ENCODE measurements at regions not wholly inside any gene's neighbourhood (a gene's known extent, or its start where the extent isn't known, plus 50 kb on each side); places are given as distances from the start of the nearest gene placed in this dataset.

DNA sequence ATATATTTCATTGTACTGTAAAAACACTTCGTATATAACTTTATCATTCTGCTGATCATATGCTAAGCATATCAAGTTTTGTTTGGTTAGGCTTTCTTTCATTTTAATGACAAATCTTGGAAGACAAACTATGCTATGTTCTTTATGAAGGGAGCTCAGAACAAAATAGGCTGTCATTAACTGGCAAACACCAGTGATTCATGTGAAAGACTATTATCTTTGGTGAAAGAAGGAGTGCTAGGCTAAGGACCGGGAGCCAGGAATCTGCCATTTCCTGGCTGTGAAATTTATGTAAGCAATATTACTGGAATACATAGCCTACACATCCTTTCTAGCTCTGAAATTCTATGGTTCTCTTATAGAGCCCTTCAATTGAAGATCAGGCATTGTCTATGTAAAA, 136.2 kb upstream of the CCN2 start:
- no peak for DNase-seq

DNA sequence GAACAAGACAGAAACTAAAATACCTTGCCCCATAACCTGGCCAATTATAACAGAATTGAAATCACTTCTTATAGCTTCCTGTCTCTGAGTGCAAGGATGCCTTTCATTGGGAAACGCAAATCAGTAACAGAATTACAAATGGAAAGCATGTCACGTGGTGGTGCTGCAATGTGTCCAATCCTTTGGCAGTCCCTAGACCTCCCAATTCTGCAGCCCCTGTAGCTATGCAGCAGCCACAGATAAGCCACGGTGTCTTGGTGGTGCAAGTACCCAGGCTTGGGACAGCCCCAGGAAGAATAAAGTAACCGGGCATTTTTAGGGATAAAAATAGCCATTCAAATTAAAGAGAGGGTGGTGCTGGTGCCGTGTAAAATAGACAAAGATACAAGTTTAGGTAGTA, 134.6 kb upstream of the CCN2 start:
- no peak for DNase-seq

DNA sequence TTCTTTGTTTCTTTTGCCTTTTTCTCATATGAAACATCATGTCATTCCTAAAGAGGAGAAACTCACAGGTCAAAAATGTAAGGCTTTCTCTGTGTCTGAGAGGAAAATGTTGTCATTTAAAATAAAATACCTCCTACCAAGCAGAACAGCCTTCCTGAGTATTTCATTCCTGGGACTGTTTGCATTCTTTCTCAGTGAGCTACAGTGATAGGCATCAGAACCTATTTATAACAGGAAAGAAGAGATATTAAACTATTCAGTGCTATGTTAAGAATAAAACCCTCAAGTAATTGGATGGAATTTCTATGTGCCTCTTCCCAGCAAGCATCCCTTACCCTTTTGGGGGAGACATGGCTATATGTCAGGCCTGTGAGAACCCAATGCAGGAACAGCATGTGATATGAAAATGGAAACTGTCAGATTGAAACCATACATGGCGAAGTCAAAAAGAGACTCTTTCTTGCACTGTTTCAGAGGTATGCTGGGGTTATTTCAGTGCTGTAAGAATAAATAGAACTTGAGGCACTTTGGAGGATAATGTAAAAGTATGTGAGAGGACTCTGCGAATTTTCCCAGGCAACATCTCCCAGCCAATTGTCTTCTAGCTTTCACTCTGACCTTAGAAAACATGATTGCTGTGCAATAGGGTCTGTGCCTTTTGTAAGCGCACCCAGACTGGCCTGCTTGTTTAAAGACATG, 133.8 kb upstream of the CCN2 start:
- DNase-seq = no peak

GRCh38 chr6:132082421-132082820, 131.2 kb upstream of the CCN2 start:
- no peak for DNase-seq

DNA sequence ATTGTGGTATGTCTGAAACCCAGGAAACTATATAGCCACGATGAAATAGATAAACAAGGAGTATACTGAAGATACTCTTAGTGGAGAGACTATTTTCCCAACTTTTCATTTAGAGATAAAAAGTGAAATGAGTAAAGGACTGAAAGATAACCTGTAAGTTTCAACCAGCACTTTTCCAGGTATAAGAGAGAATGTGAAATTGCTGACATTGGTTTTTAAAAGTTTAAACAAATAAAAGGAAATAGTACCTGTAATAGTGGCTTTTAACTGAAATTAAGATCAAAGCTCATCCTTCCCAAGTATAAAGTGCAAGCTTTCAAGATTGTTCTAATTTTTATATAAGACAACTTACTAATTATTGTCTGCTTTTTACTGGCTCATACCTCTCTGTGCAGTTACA, 130.2 kb upstream of the CCN2 start:
- no peak for DNase-seq

- DNase-seq = no peak
These were observed 128.1 kb upstream of the CCN2 start for GRCh38 chr6:132079286-132079685.

GRCh38 chr6:132076452-132076851, 125.3 kb upstream of the CCN2 start:
- DNase-seq = no peak

- DNase-seq = no peak
These were observed 121.7 kb upstream of the CCN2 start for GRCh38 chr6:132072831-132073230.

GRCh38 chr6:132072271-132072670, 121.1 kb upstream of the CCN2 start:
- DNase-seq = no peak

DNA sequence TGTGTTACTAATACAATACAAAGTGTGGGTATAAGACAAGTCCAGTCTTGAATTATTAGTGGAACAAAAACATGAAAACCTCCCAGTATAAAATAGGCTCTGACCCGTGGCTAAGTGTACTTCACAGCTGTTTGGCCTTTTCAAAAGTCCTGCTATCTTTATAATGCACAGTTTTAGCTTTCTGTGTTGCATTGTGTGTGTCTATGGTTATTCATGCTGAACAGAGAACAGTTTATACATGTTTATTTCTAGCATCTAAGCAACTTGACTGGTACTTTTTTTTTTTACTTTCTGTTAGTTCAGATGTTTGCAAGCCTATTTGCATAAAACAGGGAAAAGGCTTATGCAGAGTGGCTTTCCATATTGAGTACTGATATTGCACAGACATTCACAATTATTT, 119.2 kb upstream of the CCN2 start:
- no peak for DNase-seq

- DNase-seq = no peak
These were observed 117.6 kb upstream of the CCN2 start for GRCh38 chr6:132068766-132069165.

- DNase-seq = no peak
These were observed 116.1 kb upstream of the CCN2 start for GRCh38 chr6:132067286-132067685.

DNA sequence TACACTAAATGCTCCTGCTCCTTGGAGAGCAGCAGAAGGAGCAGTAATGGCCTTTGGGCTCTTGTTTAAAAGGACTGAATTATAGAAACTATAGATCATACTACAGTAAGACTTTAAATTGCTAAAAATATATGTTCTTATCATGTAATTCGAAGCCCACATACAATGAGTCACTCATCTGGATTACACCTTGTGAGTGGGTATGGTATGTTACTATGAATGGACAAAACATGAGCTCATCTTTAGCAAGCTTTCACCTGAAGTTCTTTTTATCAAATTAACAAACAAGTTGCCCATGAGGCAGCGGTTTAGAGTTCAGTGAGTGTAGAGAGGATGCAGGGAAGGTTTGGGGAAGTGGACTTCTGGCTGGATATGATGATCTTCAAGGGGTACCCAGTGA, 114.4 kb upstream of the CCN2 start:
- DNase-seq = no peak

- no peak for DNase-seq
These were observed 112.6 kb upstream of the CCN2 start for GRCh38 chr6:132063738-132064137.

- DNase-seq = no peak
These were observed 112.0 kb upstream of the CCN2 start for GRCh38 chr6:132063204-132063603.

GRCh38 chr6:132062626-132063025, 111.5 kb upstream of the CCN2 start:
- no peak for DNase-seq

DNA sequence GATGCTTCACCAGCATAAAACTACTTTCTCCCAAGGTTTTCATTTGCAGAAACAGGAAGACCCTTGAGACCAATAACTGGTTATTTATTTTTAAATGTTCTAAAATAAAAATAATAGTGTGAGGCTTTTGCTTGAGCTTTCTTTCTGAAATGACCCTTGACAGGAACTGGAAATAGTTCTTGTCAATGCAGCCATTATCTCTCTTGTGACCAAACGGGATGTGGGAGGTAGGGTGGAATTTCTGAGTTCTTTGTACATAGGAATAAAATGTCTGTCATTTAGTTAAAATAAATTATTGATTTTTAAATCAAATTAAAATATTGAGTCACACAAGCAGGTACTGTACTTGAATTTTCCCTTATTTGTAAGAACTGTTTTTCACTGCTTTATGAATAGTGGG, 110.2 kb upstream of the CCN2 start:
- no peak for DNase-seq

GRCh38 chr6:132060591-132060990, 109.4 kb upstream of the CCN2 start:
- DNase-seq = no peak

DNA sequence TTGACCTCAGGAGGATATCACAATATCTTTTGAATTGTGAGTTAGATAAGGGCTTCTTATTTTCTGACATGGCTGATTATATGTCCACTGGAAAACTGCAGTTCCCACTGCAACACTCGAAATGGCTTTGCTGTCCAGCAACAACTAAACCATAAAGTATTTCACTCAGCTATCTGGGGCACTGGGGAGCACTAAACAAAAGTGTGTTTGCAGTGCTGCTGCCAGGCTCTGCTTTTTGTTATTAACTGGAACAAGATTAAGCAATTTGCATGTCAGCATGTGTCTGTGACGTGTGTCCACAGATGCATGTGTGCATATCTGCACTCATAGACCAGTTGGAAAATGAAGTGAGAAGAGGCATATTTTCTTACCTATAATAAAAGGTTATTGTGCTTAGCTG, 107.8 kb upstream of the CCN2 start:
- DNase-seq = no peak

DNA sequence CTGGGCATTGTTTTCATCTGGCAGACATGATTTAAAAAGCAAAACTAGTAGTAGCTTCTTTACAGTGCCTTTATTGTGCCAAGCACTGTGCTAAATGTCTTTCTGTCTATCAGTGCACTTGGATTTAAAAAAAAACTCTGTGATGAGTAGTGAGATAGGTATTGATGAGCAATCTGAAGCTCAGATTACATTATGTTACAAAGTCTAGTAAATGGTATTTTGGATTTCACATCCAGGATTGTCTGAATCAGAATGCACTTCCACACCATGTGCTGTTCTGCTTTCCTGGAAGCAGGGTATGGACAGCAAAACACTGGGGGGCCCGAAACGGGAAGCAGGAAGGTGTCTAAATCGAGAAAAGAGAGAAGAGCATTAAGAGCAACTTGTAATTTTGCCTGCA, 103.4 kb upstream of the CCN2 start:
- DNase-seq = no peak

- DNase-seq = no peak
These were observed 102.3 kb upstream of the CCN2 start for GRCh38 chr6:132053511-132053910.

GRCh38 chr6:132052096-132052495, 100.9 kb upstream of the CCN2 start:
- no peak for DNase-seq

DNA sequence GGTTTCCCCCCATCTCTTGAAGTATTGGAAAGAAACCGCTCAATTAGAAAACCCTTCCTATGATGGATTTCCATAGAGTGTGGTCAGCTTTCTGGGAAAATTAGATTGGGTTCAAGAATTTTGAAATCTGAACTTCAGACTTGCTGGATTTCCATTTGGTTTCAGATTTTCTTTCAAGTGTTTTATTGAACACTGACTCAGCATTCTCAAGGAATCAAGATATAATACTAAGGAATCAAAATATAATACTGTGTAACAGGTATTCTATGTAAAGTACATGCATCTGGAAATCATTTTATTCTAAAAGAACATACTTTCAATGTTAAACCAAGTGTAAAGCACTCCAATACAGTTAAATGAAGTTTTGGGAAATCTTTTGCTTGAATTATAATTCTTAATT, 94.7 kb upstream of the CCN2 start:
- DNase-seq = no peak

DNA sequence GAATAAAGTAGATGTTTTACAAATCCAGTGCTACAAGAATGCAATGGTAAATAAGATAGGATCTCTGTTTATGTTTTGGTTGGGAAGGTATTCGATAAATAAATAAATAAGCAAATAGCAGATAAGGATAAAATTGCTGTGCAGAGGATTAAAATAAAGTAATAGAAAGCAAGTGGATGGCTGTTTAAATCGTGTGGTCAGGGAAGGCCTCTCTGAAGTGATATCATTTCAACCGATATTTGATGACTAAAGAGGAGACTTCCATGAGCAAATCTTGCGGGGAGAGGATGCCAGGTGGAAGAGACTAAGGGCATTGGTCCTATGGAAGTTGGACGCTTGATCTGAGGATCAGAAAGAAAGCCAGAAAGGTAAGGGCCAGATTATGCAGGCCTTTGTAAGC, 92.0 kb upstream of the CCN2 start:
- no peak for DNase-seq

DNA sequence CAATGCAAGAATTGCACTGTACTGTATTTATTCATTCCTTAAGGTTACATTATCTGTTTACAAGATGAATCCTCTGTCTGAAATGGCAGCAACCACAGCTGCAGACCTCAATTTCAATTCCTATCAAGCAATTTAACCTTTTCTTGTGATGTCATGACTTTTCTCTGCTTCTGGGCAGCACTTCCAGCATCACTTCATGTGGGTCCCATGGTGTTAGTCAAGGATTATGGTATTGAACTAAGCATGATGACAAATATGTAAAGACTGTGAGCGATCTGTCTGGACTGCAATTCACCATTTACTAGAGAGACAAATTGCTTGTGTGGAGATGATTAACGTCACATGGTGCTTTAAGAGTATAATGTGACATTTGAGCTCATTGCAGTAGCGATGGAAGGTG, 90.5 kb upstream of the CCN2 start:
- DNase-seq = no peak

- no peak for DNase-seq
These were observed 76.9 kb upstream of the CCN2 start for GRCh38 chr6:132028029-132028428.

Measured in NCI-H2171 (cell line).